GM12878 (cell line): ENCODE measurements at regions not wholly inside any gene's neighbourhood (a gene's known extent, or its start where the extent isn't known, plus 50 kb on each side); places are given as distances from the start of the nearest gene placed in this dataset.

Experiments
- ATAC-seq: fragments of 200-7000 bp; cut with Tn5 transposase; 3 replicates; pipeline ENCODE4 v1.9.1; 2020; ENCODE audit warnings: mild to moderate bottlenecking, moderate library complexity
- BruUV-seq: library from RNA; stranded (reverse); fragments of 400-500 nt; replicated peaks from 2 replicates; lab custom pipeline; 2021; lab: Mats Ljungman, UMichigan
- CTCF ChIA-PET: fragments of 300-600 bp; sonication (Branson Sonifier 250); formaldehyde crosslinking; extraction: SDS; loops from one replicate; lab custom pipeline; 2021; ENCODE audit warnings: inconsistent platforms; lab: Yijun Ruan, JAX
- POLR2A ChIA-PET: fragments of 350-600 bp; formaldehyde crosslinking; extraction: SDS; loops from one replicate; lab custom pipeline; 2021; ENCODE audit warnings: inconsistent platforms; lab: Charles Lee
- RAD21 ChIA-PET: fragments of 300-600 bp; sonication (Branson Sonifier 250); formaldehyde crosslinking; loops from one replicate; lab custom pipeline; 2023; ENCODE audit warnings: antibody characterized with exemption; ENCODE audit not compliant: unreplicated experiment; lab: Charles Lee
- SMC1A ChIA-PET: fragments of 300-600 bp; sonication (Branson Sonifier 250); formaldehyde crosslinking; loops from one replicate; lab custom pipeline; 2023; ENCODE audit not compliant: unreplicated experiment, uncharacterized antibody; lab: Charles Lee
- DNase-seq: peaks from one replicate; pipeline ENCODE4 v3.0.0-alpha.2; 2011; ENCODE audit warnings: low read depth, low spot score
- FAIRE-seq: peaks from 3 replicates; lab custom pipeline; 2011; peaks lifted over from hg19 to GRCh38; lab: Jason Lieb, UNC
- H2AFZ ChIP-seq: 2 replicates; pipeline ENCODE4 v1.6.0; 2011; ENCODE audit warnings: low read depth, low read length, control low read depth; ENCODE audit not compliant: control insufficient read depth
- H3K27ac ChIP-seq: 2 replicates; pipeline ENCODE4 v1.5.1; 2011; ENCODE audit warnings: control low read depth; ENCODE audit not compliant: control insufficient read depth, insufficient read depth
- H3K27me3 ChIP-seq, 2 experiments: replicated peaks in 1 of 2; 2 replicates each; pipeline versions ENCODE4 v1.6.0 to v1.6.1; 2011; ENCODE audit warnings: low read length in 1 of 2; ENCODE audit not compliant: control insufficient read depth in 2 of 2, insufficient read depth in 2 of 2
- H3K36me3 ChIP-seq, 2 experiments: 2 replicates each; pipeline ENCODE4 v1.5.1; 2011; ENCODE audit warnings: low read length in 1 of 2; ENCODE audit not compliant: control insufficient read depth in 2 of 2, insufficient read depth in 2 of 2
- H3K4me1 ChIP-seq: 2 replicates; pipeline ENCODE4 v1.6.1; 2011; ENCODE audit warnings: mild to moderate bottlenecking, low read length, moderate library complexity, mixed read lengths; ENCODE audit not compliant: control insufficient read depth, insufficient read depth
- H3K4me2 ChIP-seq: 2 replicates; pipeline ENCODE4 v1.6.0; 2011; ENCODE audit warnings: control low read depth; ENCODE audit not compliant: control insufficient read depth, insufficient read depth
- H3K4me3 ChIP-seq: fragments of 200-600 bp; sonication (generic); 2 replicates; pipeline ENCODE4 v1.5.1; 2016
- H3K79me2 ChIP-seq: 2 replicates; pipeline ENCODE4 v1.6.0; 2011; ENCODE audit warnings: low read length; ENCODE audit not compliant: control insufficient read depth, insufficient read depth
- H3K9ac ChIP-seq: 2 replicates; pipeline ENCODE4 v1.8.0; 2011; ENCODE audit warnings: low read length, control low read depth, mixed read lengths; ENCODE audit not compliant: control insufficient read depth, insufficient read depth
- H3K9me3 ChIP-seq: replicated peaks from 3 replicates; pipeline ENCODE4 v1.5.1; 2011; ENCODE audit warnings: mild to moderate bottlenecking, low read length; ENCODE audit not compliant: control insufficient read depth, insufficient read depth
- H4K20me1 ChIP-seq: 2 replicates; pipeline ENCODE4 v1.6.0; 2011; ENCODE audit not compliant: control insufficient read depth, insufficient read depth
- ATF7 ChIP-seq: fragments of 450-650 bp; IDR thresholded peaks from 2 replicates; pipeline ENCODE4 v1.6.1; 2016; ENCODE audit warnings: low read depth, mild to moderate bottlenecking
- CBX5 ChIP-seq: sonication (generic); IDR thresholded peaks from 2 replicates; pipeline ENCODE4 v1.6.1; 2016; ENCODE audit warnings: low read depth, moderate library complexity, mild to moderate bottlenecking, inconsistent platforms
- CEBPZ ChIP-seq: fragments of 150-350 bp; IDR thresholded peaks from 2 replicates; pipeline ENCODE4 v1.6.1; 2016; ENCODE audit warnings: low read depth, low read length
- E2F4 ChIP-seq: IDR thresholded peaks from 2 replicates; pipeline ENCODE4 v1.6.1; 2012; ENCODE audit warnings: low read depth, low read length, improper control_type of control experiment
- IKZF1 ChIP-seq: fragments of 450-650 bp; conservative IDR thresholded peaks from 2 replicates; pipeline ENCODE4 v1.6.1; 2017; ENCODE audit warnings: antibody characterized with exemption, mild to moderate bottlenecking
- IKZF2 ChIP-seq, 2 experiments: fragments of 450-650 bp; IDR thresholded peaks; 2 replicates each; pipeline ENCODE4 v1.6.1; 2017; ENCODE audit warnings: mild to moderate bottlenecking in 2 of 2, moderate library complexity in 2 of 2
- KDM1A ChIP-seq: fragments of 200-600 bp; sonication (generic); IDR thresholded peaks from 2 replicates; pipeline ENCODE4 v1.6.1; 2016; ENCODE audit warnings: borderline replicate concordance
- MTA3 ChIP-seq: IDR thresholded peaks from 2 replicates; pipeline ENCODE4 v1.6.1; 2012; ENCODE audit warnings: low read length, inconsistent platforms, borderline replicate concordance
- NFXL1 ChIP-seq: fragments of 450-650 bp; IDR thresholded peaks from 2 replicates; pipeline ENCODE4 v1.6.1; 2017; ENCODE audit warnings: antibody characterized with exemption, mild to moderate bottlenecking, borderline replicate concordance
- NFYA ChIP-seq: IDR thresholded peaks from 2 replicates; pipeline ENCODE4 v1.6.1; 2011; ENCODE audit warnings: low read depth, mild to moderate bottlenecking, low read length, improper control_type of control experiment, borderline replicate concordance
- NR2C1 ChIP-seq: fragments of 450-650 bp; IDR thresholded peaks from 2 replicates; pipeline ENCODE4 v1.6.1; 2017; ENCODE audit warnings: antibody characterized with exemption, mild to moderate bottlenecking, moderate library complexity
- NR2F1 ChIP-seq: fragments of 450-650 bp; conservative IDR thresholded peaks from 2 replicates; pipeline ENCODE4 v1.6.1; 2017; ENCODE audit warnings: mild to moderate bottlenecking
- POLR2A ChIP-seq: IDR thresholded peaks from 2 replicates; pipeline ENCODE4 v1.6.1; 2011; ENCODE audit warnings: low read depth, mild to moderate bottlenecking, low read length
- RCOR1 ChIP-seq: conservative IDR thresholded peaks from 2 replicates; pipeline ENCODE4 v1.6.1; 2012; ENCODE audit warnings: low read depth, low read length, improper control_type of control experiment
- RELA ChIP-seq: fragments of 450-650 bp; IDR thresholded peaks from 2 replicates; pipeline ENCODE4 v1.8.0; 2014; ENCODE audit warnings: borderline replicate concordance; ENCODE audit not compliant: partially characterized antibody
- SIX5 ChIP-seq: IDR thresholded peaks from 2 replicates; pipeline ENCODE4 v1.6.1; 2011; ENCODE audit warnings: mild to moderate bottlenecking, low read depth, low read length, moderate library complexity; ENCODE audit not compliant: severe bottlenecking
- WGBS: methylation state at CpG from one replicate; pipeline ENCODE4 v1.1.6; 2016; ENCODE audit warnings: low lambda C conversion rate; ENCODE audit not compliant: insufficient replicate concordance, insufficient coverage; ENCODE audit errors: missing lambda C conversion rate; 5-methylcytosine and 5-hydroxymethylcytosine counted together
- in situ Hi-C: fragments of 300-500 bp; cut with MboI; formaldehyde crosslinking; loops from 9 replicates; pipeline ENCODE4 v1.14.3; 2018; ENCODE audit warnings: mixed read lengths
- intact Hi-C: fragments of 100-400 bp; cut with micrococcal nuclease; formaldehyde crosslinking; loops from one replicate; pipeline ENCODE4 v1.14.2; 2022; ENCODE audit not compliant: unreplicated experiment
- TF ChIP-seq, protein P1 (sequence below): IDR thresholded peaks from 2 replicates; pipeline ENCODE4 v1.6.1; 2012; ENCODE audit warnings: low read length, inconsistent platforms
- TF ChIP-seq, protein P2 (sequence below): IDR thresholded peaks from 2 replicates; pipeline ENCODE4 v1.6.1; 2012; ENCODE audit warnings: low read depth, low read length, improper control_type of control experiment

DNA sequence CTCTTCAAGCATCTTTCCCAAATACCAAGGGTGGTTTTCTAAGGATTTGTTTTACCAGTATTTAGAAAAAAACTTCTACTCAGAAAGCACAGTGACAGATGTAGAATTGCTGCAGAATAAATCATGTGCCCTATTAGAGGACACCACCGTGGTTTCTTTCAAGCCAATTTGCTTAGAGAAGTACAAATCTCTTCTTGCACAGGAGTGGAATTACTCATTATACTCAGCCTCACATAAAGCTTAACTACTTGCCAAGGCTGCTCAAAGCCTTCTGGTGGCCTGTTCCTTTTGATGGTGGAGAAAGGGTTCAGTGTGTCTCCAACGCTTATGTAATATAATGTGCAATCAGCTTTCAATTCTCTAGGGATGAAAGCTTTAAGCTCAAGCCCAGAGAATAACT is 66.5 kb upstream of the CTNNA2 start:
- intact Hi-C loops: no loop called here
- Histone ChIP-seq H3K4me1 (no peaks in the 10 kb centered on the region), H4K20me1 (no peaks in the 10 kb centered on the region), H3K9me3 (no peaks in the 10 kb centered on the region), H3K36me3 (no peaks in the 10 kb centered on the region), H3K4me2 (no peak overlapping the region), H2AFZ (no peak overlapping the region), H3K27ac (no peak overlapping the region), H3K79me2 (no peaks in the 10 kb centered on the region), H3K9ac (no peak overlapping the region), H3K4me3 (no peak overlapping the region), H3K27me3 (no peaks in the 10 kb centered on the region)
- BruUV-seq: no TSS peak
- ChIA-PET SMC1A (no interaction called here), POLR2A (no interaction called here), RAD21 (no interaction called here), CTCF (no interaction called here)
- 20% methylated on average over 2 of the region's 2 CpGs for WGBS
- DNase-seq: no peak
- no peak for ATAC-seq
- no peak for FAIRE-seq
- in situ Hi-C loops: no loop called here
- TF ChIP-seq NR2C1: no peak
- TF ChIP-seq, protein P1, sequence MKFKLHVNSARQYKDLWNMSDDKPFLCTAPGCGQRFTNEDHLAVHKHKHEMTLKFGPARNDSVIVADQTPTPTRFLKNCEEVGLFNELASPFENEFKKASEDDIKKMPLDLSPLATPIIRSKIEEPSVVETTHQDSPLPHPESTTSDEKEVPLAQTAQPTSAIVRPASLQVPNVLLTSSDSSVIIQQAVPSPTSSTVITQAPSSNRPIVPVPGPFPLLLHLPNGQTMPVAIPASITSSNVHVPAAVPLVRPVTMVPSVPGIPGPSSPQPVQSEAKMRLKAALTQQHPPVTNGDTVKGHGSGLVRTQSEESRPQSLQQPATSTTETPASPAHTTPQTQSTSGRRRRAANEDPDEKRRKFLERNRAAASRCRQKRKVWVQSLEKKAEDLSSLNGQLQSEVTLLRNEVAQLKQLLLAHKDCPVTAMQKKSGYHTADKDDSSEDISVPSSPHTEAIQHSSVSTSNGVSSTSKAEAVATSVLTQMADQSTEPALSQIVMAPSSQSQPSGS: no peak
- TF ChIP-seq ATF7: no peak
- TF ChIP-seq IKZF2 (IDR thresholded peaks at IDR 0.05): no peak
- TF ChIP-seq NFYA: no peak
- no peak for TF ChIP-seq SIX5
- no peak for TF ChIP-seq RELA
- no peak for TF ChIP-seq RCOR1
- TF ChIP-seq E2F4: no peak
- TF ChIP-seq CEBPZ: no peak
- no peak for TF ChIP-seq NR2F1
- no peak for TF ChIP-seq POLR2A
- TF ChIP-seq, protein P2, sequence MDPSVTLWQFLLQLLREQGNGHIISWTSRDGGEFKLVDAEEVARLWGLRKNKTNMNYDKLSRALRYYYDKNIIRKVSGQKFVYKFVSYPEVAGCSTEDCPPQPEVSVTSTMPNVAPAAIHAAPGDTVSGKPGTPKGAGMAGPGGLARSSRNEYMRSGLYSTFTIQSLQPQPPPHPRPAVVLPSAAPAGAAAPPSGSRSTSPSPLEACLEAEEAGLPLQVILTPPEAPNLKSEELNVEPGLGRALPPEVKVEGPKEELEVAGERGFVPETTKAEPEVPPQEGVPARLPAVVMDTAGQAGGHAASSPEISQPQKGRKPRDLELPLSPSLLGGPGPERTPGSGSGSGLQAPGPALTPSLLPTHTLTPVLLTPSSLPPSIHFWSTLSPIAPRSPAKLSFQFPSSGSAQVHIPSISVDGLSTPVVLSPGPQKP: no peak
- no peak for TF ChIP-seq NFXL1
- TF ChIP-seq IKZF1: no peak
- no peak for TF ChIP-seq MTA3
- no peak for TF ChIP-seq KDM1A
- TF ChIP-seq CBX5: no peak
